Naive B cell (primary cell): ENCODE measurements at regions not wholly inside any gene's neighbourhood (a gene's known extent, or its start where the extent isn't known, plus 50 kb on each side); places are given as distances from the start of the nearest gene placed in this dataset.
A peak's percentile ranks its signal among the peaks of the same experiment; 100 is the strongest.

Experiments
- ATAC-seq, 2 donors: fragments of 150-1000 bp; cut with Tn5 transposase; 2 replicates each; pipeline ENCODE4 v1.10.0; 2021; ENCODE audit warnings: low read depth in 2 of 2, mild to moderate bottlenecking in 2 of 2, moderate library complexity in 2 of 2
- DNase-seq: peaks from one replicate; pipeline ENCODE4 v3.0.0; 2022
- H3K27ac Mint-ChIP-seq, 6 donors: one replicate each; pipeline ENCODE4 v1.8.0; 2020 to 2022; ENCODE audit warnings: mild to moderate bottlenecking in 6 of 6, mixed read lengths in 6 of 6, moderate library complexity in 5 of 6, inconsistent platforms in 2 of 6
- H3K27me3 Mint-ChIP-seq, 3 donors: one replicate each; pipeline ENCODE4 v1.8.0; 2021 to 2022; ENCODE audit warnings: mixed read lengths in 3 of 3, mild to moderate bottlenecking in 1 of 3
- H3K36me3 Mint-ChIP-seq, 2 donors: one replicate each; pipeline ENCODE4 v1.8.0; 2020 to 2022; ENCODE audit warnings: mixed read lengths in 2 of 2, inconsistent platforms in 1 of 2, mild to moderate bottlenecking in 1 of 2
- H3K4me1 Mint-ChIP-seq, 3 donors: one replicate each; pipeline ENCODE4 v1.8.0; 2020 to 2022; ENCODE audit warnings: mixed read lengths in 3 of 3, inconsistent platforms in 1 of 3, mild to moderate bottlenecking in 1 of 3, moderate library complexity in 1 of 3
- H3K4me3 Mint-ChIP-seq, 8 donors: one replicate each; pipeline ENCODE4 v1.8.0; 2020 to 2022; ENCODE audit warnings: mild to moderate bottlenecking in 8 of 8, mixed read lengths in 8 of 8, moderate library complexity in 8 of 8, inconsistent platforms in 2 of 8
- H3K9me3 Mint-ChIP-seq, 7 donors: one replicate each; pipeline ENCODE4 v1.8.0; 2020 to 2022; ENCODE audit warnings: mixed read lengths in 7 of 7, mild to moderate bottlenecking in 5 of 7, inconsistent platforms in 2 of 7, moderate library complexity in 1 of 7

GRCh38 chr5:143660625-143661024, 151.3 kb upstream of the HMHB1 start:
- Mint-ChIP-seq H3K4me3 (no peak overlapping the region), H3K9me3 (no peaks in the 10 kb centered on the region), H3K4me1 (no peaks in the 10 kb centered on the region), H3K27ac (no peak overlapping the region), H3K27me3 (no peaks in the 10 kb centered on the region), H3K36me3 (no peaks in the 10 kb centered on the region)
- DNase-seq = no peak
- ATAC-seq = no peak

GRCh38 chr5:143659599-143660238, 152.2 kb upstream of the HMHB1 start:
- Mint-ChIP-seq H3K9me3 (no peaks in the 10 kb centered on the region), H3K4me3 (no peak overlapping the region), H3K36me3 (no peaks in the 10 kb centered on the region), H3K4me1 (no peaks in the 10 kb centered on the region), H3K27me3 (no peaks in the 10 kb centered on the region), H3K27ac (peak overlapping the region in 1 of 6 donors; percentile 24)
- ATAC-seq (no peak), DNase-seq (no peak)

GRCh38 chr5:143658956-143659355, 153.0 kb upstream of the HMHB1 start:
- DNase-seq (no peak), ATAC-seq (no peak)
- Mint-ChIP-seq H3K36me3 (no peaks in the 10 kb centered on the region), H3K9me3 (no peaks in the 10 kb centered on the region), H3K27me3 (no peaks in the 10 kb centered on the region), H3K27ac (peak overlapping the region in 1 of 6 donors; percentile 24), H3K4me3 (no peak overlapping the region), H3K4me1 (no peaks in the 10 kb centered on the region)

- Mint-ChIP-seq H3K4me1 (no peaks in the 10 kb centered on the region), H3K27me3 (no peaks in the 10 kb centered on the region), H3K9me3 (no peaks in the 10 kb centered on the region), H3K36me3 (no peaks in the 10 kb centered on the region), H3K27ac (no peak overlapping the region), H3K4me3 (no peak overlapping the region)
- no peak for DNase-seq
- no peak for ATAC-seq
Observed at GRCh38 chr5:143657647-143658285, 154.2 kb upstream of the HMHB1 start.

GRCh38 chr5:143653766-143654282, 158.1 kb upstream of the HMHB1 start:
- H3K9me3 Mint-ChIP-seq = no peaks in the 10 kb centered on the region
- H3K4me3 Mint-ChIP-seq = no peak overlapping the region
- no peak for ATAC-seq
- H3K4me1 Mint-ChIP-seq = no peaks in the 10 kb centered on the region
- no peak for DNase-seq
- no peak overlapping the region for H3K27ac Mint-ChIP-seq
- no peaks in the 10 kb centered on the region for H3K27me3 Mint-ChIP-seq
- no peaks in the 10 kb centered on the region for H3K36me3 Mint-ChIP-seq

GRCh38 chr5:143653256-143653655, 158.7 kb upstream of the HMHB1 start:
- no peak overlapping the region for H3K27ac Mint-ChIP-seq
- H3K9me3 Mint-ChIP-seq = no peaks in the 10 kb centered on the region
- no peak overlapping the region for H3K4me3 Mint-ChIP-seq
- no peaks in the 10 kb centered on the region for H3K36me3 Mint-ChIP-seq
- no peak for ATAC-seq
- no peaks in the 10 kb centered on the region for H3K4me1 Mint-ChIP-seq
- no peak for DNase-seq
- no peaks in the 10 kb centered on the region for H3K27me3 Mint-ChIP-seq

GRCh38 chr5:143652108-143652700, 159.8 kb upstream of the HMHB1 start:
- H3K36me3 Mint-ChIP-seq = no peaks in the 10 kb centered on the region
- ATAC-seq (no peak), DNase-seq (no peak)
- peak overlapping the region in 1 of 6 donors; percentile 18 for H3K27ac Mint-ChIP-seq
- no peaks in the 10 kb centered on the region for H3K9me3 Mint-ChIP-seq
- no peak overlapping the region for H3K4me3 Mint-ChIP-seq
- no peaks in the 10 kb centered on the region for H3K4me1 Mint-ChIP-seq
- no peaks in the 10 kb centered on the region for H3K27me3 Mint-ChIP-seq

GRCh38 chr5:143649937-143650621, 161.9 kb upstream of the HMHB1 start:
- no peaks in the 10 kb centered on the region for H3K4me1 Mint-ChIP-seq
- no peak for ATAC-seq
- H3K9me3 Mint-ChIP-seq = no peaks in the 10 kb centered on the region

GRCh38 chr5:143648696-143649095, 163.3 kb upstream of the HMHB1 start:
- Mint-ChIP-seq H3K27ac (peak overlapping the region in 1 of 6 donors; percentile 49), H3K9me3 (no peaks in the 10 kb centered on the region), H3K36me3 (no peaks in the 10 kb centered on the region), H3K4me3 (no peak overlapping the region), H3K4me1 (no peaks in the 10 kb centered on the region), H3K27me3 (no peaks in the 10 kb centered on the region)
- ATAC-seq = no peak
- no peak for DNase-seq

More at GRCh38 chr5:143649937-143650621, 161.9 kb upstream of the HMHB1 start:
- Mint-ChIP-seq H3K4me3 (no peak overlapping the region), H3K27me3 (no peaks in the 10 kb centered on the region), H3K36me3 (no peaks in the 10 kb centered on the region), H3K27ac (no peak overlapping the region)
- no peak for DNase-seq

GRCh38 chr5:143646961-143647360, 165.0 kb upstream of the HMHB1 start:
- DNase-seq (no peak), ATAC-seq (no peak)
- H3K9me3 Mint-ChIP-seq = no peaks in the 10 kb centered on the region
- H3K36me3 Mint-ChIP-seq = no peaks in the 10 kb centered on the region
- H3K27me3 Mint-ChIP-seq = no peaks in the 10 kb centered on the region
- H3K27ac Mint-ChIP-seq = no peak overlapping the region
- H3K4me1 Mint-ChIP-seq = no peaks in the 10 kb centered on the region
- H3K4me3 Mint-ChIP-seq = peak overlapping the region in 1 of 8 donors; percentile 71

GRCh38 chr5:143645356-143645755, 166.6 kb upstream of the HMHB1 start:
- Mint-ChIP-seq H3K36me3 (no peaks in the 10 kb centered on the region), H3K9me3 (no peaks in the 10 kb centered on the region), H3K4me3 (no peak overlapping the region), H3K4me1 (no peaks in the 10 kb centered on the region), H3K27ac (peak overlapping the region in 1 of 6 donors; percentile 32), H3K27me3 (no peaks in the 10 kb centered on the region)
- DNase-seq = no peak
- no peak for ATAC-seq

GRCh38 chr5:143644727-143645126, 167.2 kb upstream of the HMHB1 start:
- ATAC-seq (no peak), DNase-seq (no peak)
- Mint-ChIP-seq H3K4me1 (no peaks in the 10 kb centered on the region), H3K27ac (no peak overlapping the region), H3K4me3 (no peak overlapping the region), H3K9me3 (no peaks in the 10 kb centered on the region), H3K27me3 (no peaks in the 10 kb centered on the region), H3K36me3 (no peaks in the 10 kb centered on the region)

GRCh38 chr5:143642791-143643190, 169.2 kb upstream of the HMHB1 start:
- Mint-ChIP-seq H3K27me3 (no peaks in the 10 kb centered on the region), H3K9me3 (no peaks in the 10 kb centered on the region), H3K4me3 (no peak overlapping the region), H3K36me3 (no peaks in the 10 kb centered on the region), H3K4me1 (peaks cover 0 to under 1% (median 0%) of the 10 kb centered on the region in 3 donors), H3K27ac (no peak overlapping the region)
- ATAC-seq (no peak), DNase-seq (no peak)
